ENCODE measurements at regions not wholly inside any gene's neighbourhood (a gene's known extent, or its start where the extent isn't known, plus 50 kb on each side); places are given as distances from the start of the nearest gene placed in this dataset.

GRCh38 chr5:143574236-143574635 lies 170.8 kb upstream of the NR3C1 start:
- no peak for TF ChIP-seq EZH2phosphoT487 (IDR thresholded peaks at IDR 0.05; ENCODE audit: borderline replicate concordance, low read length)
- TF ChIP-seq, protein P1, sequence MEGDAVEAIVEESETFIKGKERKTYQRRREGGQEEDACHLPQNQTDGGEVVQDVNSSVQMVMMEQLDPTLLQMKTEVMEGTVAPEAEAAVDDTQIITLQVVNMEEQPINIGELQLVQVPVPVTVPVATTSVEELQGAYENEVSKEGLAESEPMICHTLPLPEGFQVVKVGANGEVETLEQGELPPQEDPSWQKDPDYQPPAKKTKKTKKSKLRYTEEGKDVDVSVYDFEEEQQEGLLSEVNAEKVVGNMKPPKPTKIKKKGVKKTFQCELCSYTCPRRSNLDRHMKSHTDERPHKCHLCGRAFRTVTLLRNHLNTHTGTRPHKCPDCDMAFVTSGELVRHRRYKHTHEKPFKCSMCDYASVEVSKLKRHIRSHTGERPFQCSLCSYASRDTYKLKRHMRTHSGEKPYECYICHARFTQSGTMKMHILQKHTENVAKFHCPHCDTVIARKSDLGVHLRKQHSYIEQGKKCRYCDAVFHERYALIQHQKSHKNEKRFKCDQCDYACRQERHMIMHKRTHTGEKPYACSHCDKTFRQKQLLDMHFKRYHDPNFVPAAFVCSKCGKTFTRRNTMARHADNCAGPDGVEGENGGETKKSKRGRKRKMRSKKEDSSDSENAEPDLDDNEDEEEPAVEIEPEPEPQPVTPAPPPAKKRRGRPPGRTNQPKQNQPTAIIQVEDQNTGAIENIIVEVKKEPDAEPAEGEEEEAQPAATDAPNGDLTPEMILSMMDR (IDR thresholded peaks at IDR 0.05; ENCODE audit: low read depth, low read length, poor library complexity, severe bottlenecking): no peak
- H3K79me2 ChIP-seq (ENCODE audit: control insufficient read depth, low read length): no peaks in the 10 kb centered on the region
- H3K4me3 ChIP-seq (ENCODE audit: low read length): no peak overlapping the region
- no peak overlapping the region for H3K27ac ChIP-seq (ENCODE audit: low read depth, low read length)
- peaks cover 61% of the 10 kb centered on the region for H3K4me1 ChIP-seq (ENCODE audit: control insufficient read depth, low read length)
- peak overlapping the region; percentile 57 for H3K4me2 ChIP-seq (ENCODE audit: low read length)
- H3F3A ChIP-seq (ENCODE audit: control insufficient read depth, insufficient read depth): no peaks in the 10 kb centered on the region
- H3K9me3 ChIP-seq (ENCODE audit: control insufficient read depth, insufficient read depth, low read length): no peaks in the 10 kb centered on the region
- H3K27me3 ChIP-seq (ENCODE audit: control insufficient read depth, low read length): no peaks in the 10 kb centered on the region
- H3K36me3 ChIP-seq (ENCODE audit: control insufficient read depth, low read length): no peaks in the 10 kb centered on the region; the same call in 1 of the 2 replicates
- no peaks in the 10 kb centered on the region for H3K9me2 ChIP-seq (replicated peaks; ENCODE audit: control insufficient read depth, low read length)
- H4K20me1 ChIP-seq (ENCODE audit: control insufficient read depth, insufficient read depth, low read depth, low read length): no peaks in the 10 kb centered on the region

- peak overlapping the region; percentile 30 for H3K4me3 ChIP-seq (ENCODE audit: low read length)
- no peaks in the 10 kb centered on the region for H3K27me3 ChIP-seq (ENCODE audit: control insufficient read depth, low read length)
- TF ChIP-seq, protein P1 (IDR thresholded peaks at IDR 0.05; ENCODE audit: low read depth, low read length, poor library complexity, severe bottlenecking): no peak
- TF ChIP-seq EZH2phosphoT487 (IDR thresholded peaks at IDR 0.05; ENCODE audit: borderline replicate concordance, low read length): no peak
- peaks cover 61% of the 10 kb centered on the region for H3K4me1 ChIP-seq (ENCODE audit: control insufficient read depth, low read length)
- H3K27ac ChIP-seq (ENCODE audit: low read depth, low read length): peak overlapping the region; percentile 14; the same call in 1 of the 2 replicates
- H4K20me1 ChIP-seq (ENCODE audit: control insufficient read depth, insufficient read depth, low read depth, low read length): no peaks in the 10 kb centered on the region
- no peaks in the 10 kb centered on the region for H3F3A ChIP-seq (ENCODE audit: control insufficient read depth, insufficient read depth)
- H3K36me3 ChIP-seq (ENCODE audit: control insufficient read depth, low read length): no peaks in the 10 kb centered on the region; the same call in 1 of the 2 replicates
- no peaks in the 10 kb centered on the region for H3K9me3 ChIP-seq (ENCODE audit: control insufficient read depth, insufficient read depth, low read length)
- H3K9me2 ChIP-seq (replicated peaks; ENCODE audit: control insufficient read depth, low read length): no peaks in the 10 kb centered on the region
- peak overlapping the region; percentile 57 for H3K4me2 ChIP-seq (ENCODE audit: low read length)
- no peaks in the 10 kb centered on the region for H3K79me2 ChIP-seq (ENCODE audit: control insufficient read depth, low read length)
These were observed 170.2 kb upstream of the NR3C1 start for GRCh38 chr5:143573568-143574170.

DNA sequence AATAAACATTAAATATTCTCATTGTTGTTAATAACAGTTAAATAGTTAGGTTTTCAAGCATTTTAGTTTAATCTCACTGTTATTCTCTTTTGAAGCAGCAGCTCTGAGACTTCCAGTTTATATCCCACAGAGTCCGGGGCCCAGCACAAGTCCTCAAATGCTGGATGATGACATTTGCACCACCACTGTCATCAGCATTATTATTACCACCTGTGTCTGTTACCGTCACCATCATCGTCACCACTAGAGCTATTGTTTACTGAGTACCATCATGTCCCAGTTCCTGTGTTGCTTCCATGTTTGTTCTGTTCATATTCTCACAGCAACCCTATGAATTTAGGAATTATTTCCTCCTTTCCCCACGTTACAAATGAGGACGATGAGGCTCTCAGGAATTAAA lies 169.2 kb upstream of the NR3C1 start:
- Histone ChIP-seq H3K79me2 (ENCODE audit: control insufficient read depth, low read length) (no peaks in the 10 kb centered on the region), H3K9me3 (ENCODE audit: control insufficient read depth, insufficient read depth, low read length) (no peaks in the 10 kb centered on the region), H3K36me3 (ENCODE audit: control insufficient read depth, low read length) (no peaks in the 10 kb centered on the region; the same call in 1 of the 2 replicates), H3F3A (ENCODE audit: control insufficient read depth, insufficient read depth) (no peaks in the 10 kb centered on the region), H4K20me1 (ENCODE audit: control insufficient read depth, insufficient read depth, low read depth, low read length) (no peaks in the 10 kb centered on the region), H3K27ac (ENCODE audit: low read depth, low read length) (no peak overlapping the region), H3K9me2 (replicated peaks; ENCODE audit: control insufficient read depth, low read length) (no peaks in the 10 kb centered on the region), H3K4me3 (ENCODE audit: low read length) (no peak overlapping the region), H3K4me2 (ENCODE audit: low read length) (no peak overlapping the region), H3K4me1 (ENCODE audit: control insufficient read depth, low read length) (peaks cover 59% of the 10 kb centered on the region), H3K27me3 (ENCODE audit: control insufficient read depth, low read length) (no peaks in the 10 kb centered on the region)
- TF ChIP-seq EZH2phosphoT487 (IDR thresholded peaks at IDR 0.05; ENCODE audit: borderline replicate concordance, low read length): no peak
- TF ChIP-seq, protein P1 (IDR thresholded peaks at IDR 0.05; ENCODE audit: low read depth, low read length, poor library complexity, severe bottlenecking): no peak

Data from DOHH2 (cell line).